Stimulated activated CD8-positive, alpha-beta memory T cell treated with anti-CD3 and anti-CD28 coated beads, Interleukin-4, amount 100 ng/mL, for 4 hours (primary cell): ENCODE measurements at regions not wholly inside any gene's neighbourhood (a gene's known extent, or its start where the extent isn't known, plus 50 kb on each side); places are given as distances from the start of the nearest gene placed in this dataset.
"Not testable (repeated sequence)": the region's sequence is repeated elsewhere in the genome, so short reads cannot be mapped to it uniquely, and the experiment has no call there.

Experiments
- DNase-seq, 2 donors: peaks; one replicate each; pipeline ENCODE4 v3.0.0-alpha.2; 2020; ENCODE audit warnings: low read depth in 2 of 2, low spot score in 1 of 2

DNA sequence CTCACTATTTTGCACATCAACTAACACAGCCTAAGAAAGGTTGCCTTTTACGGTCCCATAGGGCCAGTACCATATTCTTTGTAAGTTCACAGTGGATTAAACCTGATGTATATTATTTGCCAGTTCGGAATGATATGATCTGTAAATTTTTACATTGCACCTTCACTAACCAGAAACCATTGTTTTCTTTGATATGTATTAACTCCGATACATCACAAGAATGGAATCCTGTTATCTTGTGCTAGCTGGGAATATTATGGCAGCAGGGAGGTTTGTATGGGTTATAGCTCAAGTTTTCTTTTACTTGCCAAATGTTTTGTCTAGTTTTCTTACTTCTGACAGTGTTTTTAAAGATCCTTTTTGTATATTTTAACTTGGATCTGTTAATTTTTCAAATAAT lies 51.4 kb upstream of the S1PR1 start:
- no peak for DNase-seq

DNA sequence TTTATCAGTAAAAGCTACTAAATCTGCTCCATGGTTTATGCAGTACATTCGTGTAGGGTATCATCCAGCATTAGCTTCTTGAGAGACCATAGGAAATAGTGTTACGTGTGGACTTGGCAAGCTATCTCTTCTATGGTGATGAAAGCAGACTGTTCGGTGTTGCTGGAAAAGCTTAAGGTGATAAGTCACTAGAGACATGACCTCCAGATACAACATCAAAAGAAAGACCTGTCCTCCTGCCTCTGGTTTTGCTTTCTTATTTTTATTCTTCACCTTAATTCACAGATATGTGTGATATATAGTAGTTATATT lies 53.5 kb upstream of the S1PR1 start:
- DNase-seq, result no peak

GRCh38 chr1:101182627-101183387 lies 54.0 kb upstream of the S1PR1 start:
- no peak for DNase-seq

DNA sequence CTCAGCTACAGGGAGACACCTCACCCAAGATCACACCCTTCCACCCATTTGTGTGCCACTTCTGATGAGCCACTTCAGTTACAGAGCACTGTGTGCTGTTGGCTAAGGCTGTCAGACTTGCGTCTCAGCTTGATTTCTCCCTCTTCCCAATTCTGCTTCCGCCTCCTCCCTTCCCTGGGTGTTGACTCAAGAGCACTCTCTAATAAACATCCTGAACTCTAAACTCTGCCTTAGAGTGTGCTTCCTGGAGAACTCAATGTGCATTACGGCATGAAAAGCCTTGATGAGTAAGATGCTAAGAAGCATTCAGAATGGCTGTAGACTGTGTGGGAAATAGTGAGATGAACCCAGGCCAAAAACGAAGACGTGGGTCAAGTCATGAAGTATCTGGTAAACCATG lies 54.9 kb upstream of the S1PR1 start:
- no peak for DNase-seq

GRCh38 chr1:101178688-101179491 lies 57.9 kb upstream of the S1PR1 start:
- no peak for DNase-seq

- DNase-seq, result no peak
Observed at GRCh38 chr1:101178341-101178687, 58.5 kb upstream of the S1PR1 start.

DNA sequence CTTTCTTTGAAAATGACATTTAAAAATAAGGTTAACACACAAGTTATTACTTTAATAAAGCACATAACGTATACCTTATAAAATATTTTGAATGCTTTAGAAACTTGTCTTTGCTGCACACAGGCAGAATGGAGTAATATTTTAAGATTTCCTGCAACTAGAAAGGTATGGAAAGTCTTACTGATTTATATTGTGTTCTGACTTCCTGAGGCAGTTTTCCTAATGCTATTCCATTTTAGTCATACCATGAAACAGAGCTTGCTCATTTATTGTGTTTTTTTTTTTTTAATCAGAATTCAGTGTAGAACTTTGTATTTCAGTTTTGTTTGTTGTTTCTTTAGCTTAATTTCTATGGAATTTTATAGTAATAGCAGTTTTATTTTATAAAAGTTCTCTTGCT lies 60.9 kb upstream of the S1PR1 start:
- no peak for DNase-seq

DNA sequence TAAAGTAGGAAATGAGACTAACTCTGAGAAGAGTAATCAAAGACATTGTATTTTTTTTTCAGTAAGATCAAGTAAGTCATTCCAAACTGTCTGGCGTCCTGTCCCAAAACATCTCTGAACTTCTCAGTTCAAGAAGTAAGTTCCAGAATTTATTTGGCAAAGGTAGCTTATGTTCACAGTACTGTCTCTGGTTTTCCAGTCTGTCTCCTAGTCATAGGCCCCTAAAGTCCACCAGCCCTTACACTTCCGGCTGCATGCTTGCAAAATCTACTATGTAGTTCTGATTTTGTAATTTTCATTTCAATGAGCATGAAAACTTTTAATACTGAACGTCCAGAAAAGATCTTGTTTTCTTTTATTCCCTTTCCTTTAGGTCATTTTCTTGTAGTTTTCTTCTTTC lies 61.4 kb upstream of the S1PR1 start:
- no peak for DNase-seq

- DNase-seq, result no peak
Observed at GRCh38 chr1:101174722-101175121, 62.1 kb upstream of the S1PR1 start.

DNA sequence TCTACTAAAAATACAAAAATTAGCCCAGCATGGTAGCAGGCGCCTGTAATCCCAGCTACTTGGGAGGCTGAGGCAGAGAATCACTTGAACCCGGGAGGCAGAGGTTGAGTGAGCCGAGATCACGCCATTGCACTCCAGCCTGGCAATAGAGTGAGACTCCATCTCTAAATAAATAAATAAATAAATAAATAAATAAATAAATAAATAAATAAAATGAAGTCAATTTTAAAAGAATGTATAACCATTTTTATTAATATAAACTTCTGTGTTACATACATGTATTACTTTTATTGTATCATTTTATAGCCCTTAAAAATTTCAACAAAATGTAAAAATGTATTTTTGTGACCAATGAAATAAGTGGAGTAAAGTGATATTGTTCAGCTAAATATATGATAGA lies 62.5 kb upstream of the S1PR1 start:
- DNase-seq, result not testable (repeated sequence)

GRCh38 chr1:101170506-101171050 lies 66.2 kb upstream of the S1PR1 start:
- no peak for DNase-seq

DNA sequence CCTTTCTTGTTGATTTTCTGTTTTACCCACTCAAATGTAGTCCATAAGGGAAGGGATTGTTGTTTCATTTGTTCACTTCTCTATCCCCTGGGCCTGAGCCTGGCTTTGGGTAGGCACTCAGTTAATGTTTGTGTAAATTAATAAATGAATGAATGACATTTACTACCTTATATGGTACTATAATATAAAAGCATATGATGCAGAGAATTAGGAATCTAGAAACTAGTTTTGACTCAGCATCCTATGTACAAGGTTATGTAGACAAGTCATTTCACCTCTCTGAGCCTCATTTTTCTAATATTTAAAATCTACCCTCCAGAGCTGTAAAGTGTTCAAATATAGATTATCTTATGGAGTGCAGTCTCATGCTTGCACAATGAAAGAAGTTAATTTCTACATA lies 68.9 kb upstream of the S1PR1 start:
- no peak for DNase-seq

GRCh38 chr1:101166583-101167120 lies 70.2 kb upstream of the S1PR1 start:
- no peak for DNase-seq

DNA sequence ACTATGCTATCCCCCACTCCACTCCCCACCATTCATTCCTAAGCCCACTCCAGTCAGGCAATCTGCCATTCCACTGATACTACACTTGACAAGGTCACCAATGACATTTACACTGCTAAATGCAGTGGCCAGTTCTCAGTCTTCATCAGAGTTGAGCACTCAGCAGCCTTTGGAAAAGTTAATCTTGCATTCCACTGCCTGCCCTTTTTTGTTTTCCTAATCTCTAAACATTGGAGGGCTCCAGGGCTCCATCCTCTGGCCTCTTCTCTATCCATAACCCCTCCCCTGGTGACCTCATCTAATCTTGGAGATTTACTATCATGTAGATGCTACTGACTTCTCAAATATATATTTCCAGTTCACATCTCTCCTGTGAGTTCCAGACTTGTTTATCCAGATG lies 70.9 kb upstream of the S1PR1 start:
- DNase-seq, result no peak

- DNase-seq, result no peak
Observed at GRCh38 chr1:101165532-101165931, 71.3 kb upstream of the S1PR1 start.

DNA sequence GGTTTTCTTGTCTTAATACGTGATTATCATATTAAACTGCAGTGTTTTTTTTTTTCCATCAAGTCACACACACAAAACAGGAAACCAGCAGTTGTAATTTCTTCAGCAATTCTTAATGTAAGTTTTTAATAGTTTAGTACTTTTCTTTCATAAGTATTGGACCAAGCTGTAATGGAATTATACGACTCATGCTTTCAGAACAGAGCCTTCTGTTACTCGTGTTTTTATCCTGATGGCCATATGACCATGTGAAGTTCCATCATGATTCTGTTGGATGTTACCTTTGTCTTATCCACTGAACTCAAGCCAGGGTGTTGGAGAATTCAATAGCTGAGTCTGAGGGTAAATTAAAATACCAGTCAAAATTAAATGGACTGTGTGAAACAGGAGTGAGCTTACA lies 72.0 kb upstream of the S1PR1 start:
- no peak for DNase-seq

- no peak for DNase-seq
Observed at GRCh38 chr1:101162736-101163735, 73.8 kb upstream of the S1PR1 start.

GRCh38 chr1:101162300-101162699 lies 74.5 kb upstream of the S1PR1 start:
- no peak for DNase-seq

- no peak for DNase-seq
Observed at GRCh38 chr1:101161619-101162018, 75.2 kb upstream of the S1PR1 start.

DNA sequence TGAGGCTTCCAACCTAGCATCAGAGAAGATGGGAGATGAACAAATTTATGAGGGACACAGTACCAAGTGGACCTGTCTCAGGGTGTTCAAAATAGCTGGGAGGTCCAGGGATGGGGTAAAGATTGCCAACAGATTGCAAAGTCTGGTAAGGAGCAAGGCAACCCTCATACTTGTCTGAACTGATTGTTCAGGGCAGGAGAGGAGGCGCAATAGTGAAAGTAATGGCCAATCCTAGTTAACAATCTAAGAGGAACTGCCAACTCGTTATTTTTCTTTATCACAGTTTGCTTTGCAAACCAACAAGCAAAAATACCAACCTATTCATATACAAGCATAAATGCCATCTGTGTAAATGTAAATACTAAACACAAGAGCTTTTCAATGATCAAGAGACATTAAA lies 78.4 kb upstream of the S1PR1 start:
- no peak for DNase-seq

DNA sequence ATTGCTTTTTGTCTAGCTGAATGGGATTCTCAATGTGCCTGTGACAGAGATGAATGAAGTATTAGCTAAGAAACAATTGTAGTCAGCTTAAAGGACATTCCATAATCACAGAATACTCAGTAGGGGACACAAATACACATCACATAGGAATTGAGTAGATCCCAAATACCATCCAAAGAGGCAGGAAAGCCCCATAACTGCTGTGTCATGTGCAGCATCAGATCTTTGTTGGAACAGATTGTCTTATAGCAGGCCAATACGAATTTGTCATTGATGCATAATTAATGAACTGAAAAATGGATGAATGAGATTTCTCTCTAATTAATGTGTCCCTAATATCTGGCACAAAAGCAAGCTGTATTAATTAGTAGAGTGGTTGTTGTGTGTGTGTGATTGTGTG lies 82.3 kb upstream of the S1PR1 start:
- no peak for DNase-seq
